ENCODE measurements at regions not wholly inside any gene's neighbourhood (a gene's known extent, or its start where the extent isn't known, plus 50 kb on each side); places are given as distances from the start of the nearest gene placed in this dataset.

DNA sequence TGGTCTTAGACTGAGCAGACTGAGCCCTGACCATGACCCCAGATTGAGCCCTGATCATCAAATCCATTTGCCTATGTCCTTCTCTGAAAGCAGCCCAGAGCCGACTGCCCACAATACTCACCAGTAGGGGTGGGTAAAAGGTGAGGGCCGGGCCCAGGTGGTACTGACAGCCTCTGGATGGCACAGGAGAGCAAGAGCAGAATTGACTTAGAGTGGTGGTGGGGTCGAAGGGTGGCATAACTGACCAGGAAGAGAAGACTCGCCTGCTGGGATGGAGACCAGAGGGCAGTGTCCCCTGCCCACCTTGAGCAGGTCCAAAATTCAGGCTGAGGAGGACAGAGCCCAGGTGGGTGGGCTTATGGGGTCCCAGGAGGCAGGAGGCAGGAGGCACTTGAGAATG is 161.3 kb upstream of the POU3F1 start:
- H3K4me3 ChIP-seq (ENCODE audit: low read length), result no peak overlapping the region
- H3K79me2 ChIP-seq (replicated peaks; ENCODE audit: insufficient read depth, low read length), result no peaks in the 10 kb centered on the region
- no peaks in the 10 kb centered on the region for H3K36me3 ChIP-seq (ENCODE audit: insufficient read depth, low read length)
- no peaks in the 10 kb centered on the region for H3K27me3 ChIP-seq (ENCODE audit: insufficient read depth, low read depth, low read length)
- no peak overlapping the region for H3K9ac ChIP-seq (ENCODE audit: low read length)
- TF ChIP-seq RAD21 (conservative IDR thresholded peaks at IDR 0.05) (no peak), EP300 (conservative IDR thresholded peaks at IDR 0.05; ENCODE audit: poor library complexity, severe bottlenecking) (no peak), POLR2AphosphoS5 (IDR thresholded peaks at IDR 0.05) (no peak), EZH2 (IDR thresholded peaks at IDR 0.05; ENCODE audit: borderline replicate concordance, insufficient read depth, low read length, poor library complexity, severe bottlenecking) (no peak), SMC3 (conservative IDR thresholded peaks at IDR 0.05; ENCODE audit: poor library complexity) (no peak), MXI1 (conservative IDR thresholded peaks at IDR 0.05; ENCODE audit: poor library complexity, severe bottlenecking) (no peak), TAF1 (IDR thresholded peaks at IDR 0.05; ENCODE audit: low read depth) (no peak)
- TF ChIP-seq, protein P1, sequence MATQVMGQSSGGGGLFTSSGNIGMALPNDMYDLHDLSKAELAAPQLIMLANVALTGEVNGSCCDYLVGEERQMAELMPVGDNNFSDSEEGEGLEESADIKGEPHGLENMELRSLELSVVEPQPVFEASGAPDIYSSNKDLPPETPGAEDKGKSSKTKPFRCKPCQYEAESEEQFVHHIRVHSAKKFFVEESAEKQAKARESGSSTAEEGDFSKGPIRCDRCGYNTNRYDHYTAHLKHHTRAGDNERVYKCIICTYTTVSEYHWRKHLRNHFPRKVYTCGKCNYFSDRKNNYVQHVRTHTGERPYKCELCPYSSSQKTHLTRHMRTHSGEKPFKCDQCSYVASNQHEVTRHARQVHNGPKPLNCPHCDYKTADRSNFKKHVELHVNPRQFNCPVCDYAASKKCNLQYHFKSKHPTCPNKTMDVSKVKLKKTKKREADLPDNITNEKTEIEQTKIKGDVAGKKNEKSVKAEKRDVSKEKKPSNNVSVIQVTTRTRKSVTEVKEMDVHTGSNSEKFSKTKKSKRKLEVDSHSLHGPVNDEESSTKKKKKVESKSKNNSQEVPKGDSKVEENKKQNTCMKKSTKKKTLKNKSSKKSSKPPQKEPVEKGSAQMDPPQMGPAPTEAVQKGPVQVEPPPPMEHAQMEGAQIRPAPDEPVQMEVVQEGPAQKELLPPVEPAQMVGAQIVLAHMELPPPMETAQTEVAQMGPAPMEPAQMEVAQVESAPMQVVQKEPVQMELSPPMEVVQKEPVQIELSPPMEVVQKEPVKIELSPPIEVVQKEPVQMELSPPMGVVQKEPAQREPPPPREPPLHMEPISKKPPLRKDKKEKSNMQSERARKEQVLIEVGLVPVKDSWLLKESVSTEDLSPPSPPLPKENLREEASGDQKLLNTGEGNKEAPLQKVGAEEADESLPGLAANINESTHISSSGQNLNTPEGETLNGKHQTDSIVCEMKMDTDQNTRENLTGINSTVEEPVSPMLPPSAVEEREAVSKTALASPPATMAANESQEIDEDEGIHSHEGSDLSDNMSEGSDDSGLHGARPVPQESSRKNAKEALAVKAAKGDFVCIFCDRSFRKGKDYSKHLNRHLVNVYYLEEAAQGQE (IDR thresholded peaks at IDR 0.05; ENCODE audit: borderline replicate concordance), result no peak
- TF ChIP-seq, protein P2, sequence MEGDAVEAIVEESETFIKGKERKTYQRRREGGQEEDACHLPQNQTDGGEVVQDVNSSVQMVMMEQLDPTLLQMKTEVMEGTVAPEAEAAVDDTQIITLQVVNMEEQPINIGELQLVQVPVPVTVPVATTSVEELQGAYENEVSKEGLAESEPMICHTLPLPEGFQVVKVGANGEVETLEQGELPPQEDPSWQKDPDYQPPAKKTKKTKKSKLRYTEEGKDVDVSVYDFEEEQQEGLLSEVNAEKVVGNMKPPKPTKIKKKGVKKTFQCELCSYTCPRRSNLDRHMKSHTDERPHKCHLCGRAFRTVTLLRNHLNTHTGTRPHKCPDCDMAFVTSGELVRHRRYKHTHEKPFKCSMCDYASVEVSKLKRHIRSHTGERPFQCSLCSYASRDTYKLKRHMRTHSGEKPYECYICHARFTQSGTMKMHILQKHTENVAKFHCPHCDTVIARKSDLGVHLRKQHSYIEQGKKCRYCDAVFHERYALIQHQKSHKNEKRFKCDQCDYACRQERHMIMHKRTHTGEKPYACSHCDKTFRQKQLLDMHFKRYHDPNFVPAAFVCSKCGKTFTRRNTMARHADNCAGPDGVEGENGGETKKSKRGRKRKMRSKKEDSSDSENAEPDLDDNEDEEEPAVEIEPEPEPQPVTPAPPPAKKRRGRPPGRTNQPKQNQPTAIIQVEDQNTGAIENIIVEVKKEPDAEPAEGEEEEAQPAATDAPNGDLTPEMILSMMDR (IDR thresholded peaks at IDR 0.05; ENCODE audit: poor library complexity, severe bottlenecking), result no peak
- no peak overlapping the region for H3K4me2 ChIP-seq (ENCODE audit: low read length)
- no peak overlapping the region for H3K27ac ChIP-seq (ENCODE audit: low read length)
- no peaks in the 10 kb centered on the region for H3K9me2 ChIP-seq (ENCODE audit: insufficient read depth, low read length)
- H3K9me3 ChIP-seq (ENCODE audit: low read length), result no peaks in the 10 kb centered on the region
- no peaks in the 10 kb centered on the region for H4K20me1 ChIP-seq (ENCODE audit: insufficient read depth)
- no peaks in the 10 kb centered on the region for H3F3A ChIP-seq (ENCODE audit: insufficient read depth, low read length, poor library complexity, severe bottlenecking)
- H2AFZ ChIP-seq (ENCODE audit: low read depth, low read length), result no peak overlapping the region

DNA sequence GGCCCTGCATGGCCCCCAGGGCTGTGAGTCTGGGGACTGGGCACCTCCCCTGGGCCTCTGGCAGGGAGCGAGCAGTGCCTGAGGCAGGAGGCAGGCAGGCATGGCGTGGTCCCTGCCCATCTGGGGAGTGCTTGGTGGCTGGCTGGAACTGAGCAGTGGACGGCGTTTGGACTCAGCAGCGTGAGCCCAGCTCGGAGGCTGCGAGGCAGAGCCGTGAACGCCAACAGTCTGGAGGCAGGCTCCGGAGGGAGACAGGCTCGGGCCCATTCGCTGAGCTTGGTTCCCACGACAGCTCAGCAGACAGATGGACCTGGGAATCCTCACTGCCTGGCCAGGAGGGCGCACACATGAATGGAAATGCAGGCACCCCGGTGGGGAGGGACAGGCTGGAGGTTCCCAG is 160.7 kb upstream of the POU3F1 start:
- Histone ChIP-seq H3K4me3 (ENCODE audit: low read length) (no peak overlapping the region), H3K9ac (ENCODE audit: low read length) (no peak overlapping the region), H3F3A (ENCODE audit: insufficient read depth, low read length, poor library complexity, severe bottlenecking) (no peaks in the 10 kb centered on the region), H3K9me2 (ENCODE audit: insufficient read depth, low read length) (no peaks in the 10 kb centered on the region), H3K27ac (ENCODE audit: low read length) (no peak overlapping the region), H3K36me3 (ENCODE audit: insufficient read depth, low read length) (no peaks in the 10 kb centered on the region), H3K79me2 (replicated peaks; ENCODE audit: insufficient read depth, low read length) (no peaks in the 10 kb centered on the region), H3K27me3 (ENCODE audit: insufficient read depth, low read depth, low read length) (no peaks in the 10 kb centered on the region), H2AFZ (ENCODE audit: low read depth, low read length) (no peak overlapping the region), H4K20me1 (ENCODE audit: insufficient read depth) (no peaks in the 10 kb centered on the region), H3K4me2 (ENCODE audit: low read length) (no peak overlapping the region), H3K9me3 (ENCODE audit: low read length) (no peaks in the 10 kb centered on the region)
- TF ChIP-seq, protein P2 (IDR thresholded peaks at IDR 0.05; ENCODE audit: poor library complexity, severe bottlenecking), result no peak
- TF ChIP-seq POLR2AphosphoS5 (IDR thresholded peaks at IDR 0.05) (no peak), EP300 (conservative IDR thresholded peaks at IDR 0.05; ENCODE audit: poor library complexity, severe bottlenecking) (no peak), MXI1 (conservative IDR thresholded peaks at IDR 0.05; ENCODE audit: poor library complexity, severe bottlenecking) (no peak), TAF1 (IDR thresholded peaks at IDR 0.05; ENCODE audit: low read depth) (no peak), EZH2 (IDR thresholded peaks at IDR 0.05; ENCODE audit: borderline replicate concordance, insufficient read depth, low read length, poor library complexity, severe bottlenecking) (no peak), SMC3 (conservative IDR thresholded peaks at IDR 0.05; ENCODE audit: poor library complexity) (no peak), RAD21 (conservative IDR thresholded peaks at IDR 0.05) (no peak)
- TF ChIP-seq, protein P1 (IDR thresholded peaks at IDR 0.05; ENCODE audit: borderline replicate concordance), result no peak

All from neural cell (in vitro differentiated cells).